GM20431 (cell line): ENCODE measurements at regions not wholly inside any gene's neighbourhood (a gene's known extent, or its start where the extent isn't known, plus 50 kb on each side); places are given as distances from the start of the nearest gene placed in this dataset.
"Not testable (repeated sequence)": the region's sequence is repeated elsewhere in the genome, so short reads cannot be mapped to it uniquely, and the experiment has no call there.

ENCODE experiments used
- in situ Hi-C: fragments of 300-500 bp; cut with MseI, MboI; formaldehyde crosslinking; loops from one replicate; pipeline ENCODE4 v1.15.0; 2020; ENCODE audit warnings: low sequenced_read_pairs; ENCODE audit not compliant: unreplicated experiment

DNA sequence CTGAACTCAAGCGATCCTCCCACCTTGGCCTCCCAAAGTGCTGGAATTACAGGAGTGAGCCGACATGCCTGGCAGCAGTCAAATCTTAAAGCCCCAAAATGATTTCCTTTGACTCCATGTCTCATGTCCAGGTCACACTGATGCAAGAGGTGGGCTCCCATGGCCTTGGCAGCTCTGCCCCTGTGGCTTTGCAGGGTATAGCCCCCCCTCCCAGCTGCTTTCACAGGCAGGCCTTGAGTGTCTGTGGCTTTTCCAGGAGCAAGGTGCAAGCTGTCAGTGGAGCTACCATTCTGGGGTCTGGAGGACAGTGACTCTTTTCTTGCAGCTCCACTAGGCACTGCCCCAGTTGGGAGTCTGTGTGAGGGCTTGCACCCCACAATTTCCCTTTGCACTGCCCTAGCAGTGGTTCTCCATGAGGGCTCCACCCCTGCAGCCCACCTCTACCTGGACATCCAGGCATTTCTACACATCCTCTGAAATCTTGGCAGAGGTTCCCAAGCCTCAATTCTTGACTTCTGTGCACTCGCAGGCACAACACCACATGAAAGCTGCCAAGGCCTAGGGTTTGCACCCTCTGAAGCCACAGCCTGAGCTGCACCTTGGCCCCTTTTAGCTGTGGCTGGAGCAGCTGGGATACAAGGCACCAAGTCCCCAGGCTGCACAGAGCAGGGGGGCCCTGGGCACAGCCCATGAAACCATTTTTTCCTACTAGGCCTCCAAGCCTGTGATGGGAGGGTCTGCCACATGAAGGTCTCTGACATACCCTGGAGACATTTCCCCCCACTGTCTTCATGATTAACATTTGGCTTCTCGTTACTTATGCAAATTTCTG lies 79.3 kb upstream of the ARL4D start:
- in situ Hi-C loops: loop anchor here (25.0 kb wide), 1 partner anchor 107 kb away; the partner anchor contains the start of gene TMEM106A

DNA sequence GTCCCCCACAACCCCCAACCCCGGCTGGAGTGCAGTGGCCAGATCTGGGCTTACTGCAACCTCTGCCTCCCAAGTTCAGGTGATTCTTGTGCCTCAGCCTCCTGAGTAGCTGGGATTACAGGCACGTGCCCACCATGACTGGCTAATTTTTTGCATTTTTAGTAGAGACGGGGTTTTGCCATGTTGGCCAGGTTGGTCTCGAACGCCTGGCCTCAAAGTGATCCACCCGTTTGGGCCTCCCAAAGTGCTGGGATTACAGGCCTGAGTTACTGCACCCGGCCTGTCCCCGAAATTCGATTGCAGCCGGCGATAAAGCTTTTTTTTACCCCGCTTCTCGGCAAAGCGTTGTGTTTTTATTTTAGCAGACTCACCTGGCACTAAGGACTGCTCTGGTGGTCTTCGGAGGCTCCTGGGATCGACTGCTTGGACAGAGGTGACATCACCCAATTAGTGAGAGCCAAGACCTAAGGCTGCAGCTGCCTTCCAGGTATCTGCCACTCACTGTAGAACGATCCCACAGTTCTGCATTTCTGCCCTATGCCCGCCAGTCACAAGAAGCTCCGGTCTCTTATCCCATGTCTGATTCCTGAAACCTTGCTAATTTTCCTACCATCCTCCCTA lies 82.2 kb upstream of the ARL4D start:
- in situ Hi-C loops: loop anchor here (25.0 kb wide), 1 partner anchor 104 kb away; the partner anchor contains the start of gene TMEM106A

- in situ Hi-C loops: loop anchor here (25.0 kb wide), 1 partner anchor 104 kb away; the partner anchor contains the start of gene TMEM106A
These were observed 82.2 kb upstream of the RNU2-1 start for GRCh38 chr17:43315858-43316521.

DNA sequence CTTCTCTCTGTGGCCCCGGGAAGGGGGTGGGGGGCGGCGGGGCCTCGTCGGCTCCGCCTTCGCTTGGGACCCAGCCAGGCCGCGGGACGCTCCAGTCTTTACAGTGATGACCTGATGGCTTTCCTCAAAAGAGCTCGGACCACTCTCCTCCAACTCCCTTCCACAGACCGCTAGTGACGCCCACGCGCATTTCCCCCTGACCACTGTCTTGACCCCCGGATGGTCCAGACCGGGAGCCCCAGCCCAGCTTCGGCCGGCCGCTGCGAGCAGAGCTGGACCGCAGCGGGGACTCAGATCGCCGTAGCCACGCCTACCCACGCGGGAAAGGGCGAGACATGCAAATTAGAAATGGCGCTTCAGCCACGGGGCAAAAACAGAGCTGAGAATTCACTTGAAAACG lies 81.6 kb upstream of the RNU2-1 start:
- in situ Hi-C loops: loop anchor here (25.0 kb wide), 1 partner anchor 103 kb away; the partner anchor contains the start of gene TMEM106A

- in situ Hi-C loops: loop anchor here (25.0 kb wide), 1 partner anchor 102 kb away; the partner anchor contains the start of gene TMEM106A
These were observed 80.8 kb upstream of the RNU2-1 start for GRCh38 chr17:43314611-43315011.

DNA sequence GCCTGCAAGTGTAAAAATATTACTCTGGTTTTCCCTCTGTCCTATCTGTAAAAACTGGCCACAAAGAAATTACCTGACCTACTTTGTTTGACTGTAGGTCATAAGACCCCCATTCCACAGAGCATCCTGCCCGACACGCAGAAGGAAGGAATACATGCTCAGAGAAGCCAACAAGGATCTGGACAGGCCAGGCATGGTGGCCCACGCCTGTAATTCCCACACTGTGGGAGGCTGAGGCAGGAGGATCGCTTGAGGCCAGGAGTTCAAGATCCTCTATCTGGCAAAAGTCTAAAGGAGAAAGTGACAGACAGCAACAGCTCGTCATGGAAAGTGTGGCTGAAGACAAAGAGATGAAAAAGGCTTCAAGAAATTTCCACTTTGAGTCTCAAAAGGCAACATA lies 78.2 kb upstream of the RNU2-1 start:
- in situ Hi-C loops: loop anchor here (25.0 kb wide), 1 partner anchor 100 kb away; the partner anchor contains the start of gene TMEM106A

DNA sequence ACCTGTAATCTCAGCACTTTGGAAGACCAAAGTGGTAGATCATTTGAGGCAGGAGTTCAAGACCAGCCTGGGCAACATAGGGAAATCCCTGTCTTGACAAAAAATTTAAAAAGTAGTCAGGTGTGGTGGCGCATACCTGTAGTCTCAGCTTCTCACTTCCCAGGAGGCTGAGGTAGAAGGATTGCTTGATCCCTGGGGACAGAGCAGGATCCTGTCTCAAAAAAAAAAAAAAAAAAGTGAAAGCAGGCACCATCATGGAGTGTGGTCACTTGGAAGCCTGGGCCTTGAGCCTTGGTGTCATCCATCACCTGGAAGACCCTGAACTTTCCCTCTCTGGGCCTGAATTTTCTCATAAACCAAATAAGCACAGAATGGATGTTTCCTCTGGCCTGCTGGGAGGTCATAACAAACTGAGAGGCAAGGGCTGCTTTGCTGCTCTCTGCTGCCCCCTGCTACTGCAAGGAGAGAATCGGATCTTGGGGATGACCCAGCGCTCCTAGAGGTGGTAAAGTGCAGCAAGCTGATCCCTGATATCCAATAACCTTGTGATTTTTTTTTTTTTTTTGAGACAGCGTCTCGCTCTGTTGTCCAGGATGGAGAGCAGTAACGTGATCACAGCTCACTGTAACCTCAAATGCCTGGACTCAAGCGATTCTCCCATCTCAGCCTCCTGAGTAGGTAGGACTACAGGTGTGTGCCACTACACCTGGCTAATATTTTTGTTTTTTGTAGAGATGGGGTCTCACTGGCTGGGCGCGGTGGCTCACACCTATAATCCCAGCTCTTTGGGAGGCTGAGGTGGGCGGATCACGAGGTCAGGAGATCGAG lies 75.9 kb upstream of the RNU2-1 start:
- in situ Hi-C loops: loop anchor here (25.0 kb wide), 1 partner anchor 97 kb away; the partner anchor contains the start of gene TMEM106A

- in situ Hi-C loops: loop anchor here (25.0 kb wide), 1 partner anchor 97 kb away; the partner anchor contains the start of gene TMEM106A
These were observed 75.2 kb upstream of the RNU2-1 start for GRCh38 chr17:43308999-43309398.

DNA sequence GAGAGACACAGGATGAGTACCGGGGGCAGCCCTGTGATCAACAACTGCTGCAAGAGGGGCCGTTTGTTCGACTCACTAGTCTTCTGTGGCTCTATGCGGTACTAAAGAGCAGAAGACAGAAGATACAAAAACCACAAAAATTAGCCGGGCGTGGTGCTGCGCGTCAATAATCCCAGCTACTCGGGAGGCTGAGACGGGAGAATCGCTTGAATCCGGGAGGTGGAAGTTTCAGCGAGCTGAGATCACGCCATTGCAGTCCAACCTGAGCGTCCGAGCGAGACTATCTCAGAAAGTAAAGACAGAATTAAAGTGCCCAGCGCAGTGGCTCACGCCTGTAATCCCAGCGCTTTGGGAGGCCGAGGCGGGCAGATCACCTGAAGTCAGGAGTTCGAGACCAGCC lies 71.0 kb upstream of the RNU2-1 start:
- in situ Hi-C loops: loop anchor here (25.0 kb wide), 1 partner anchor 92 kb away; the partner anchor contains the start of gene TMEM106A

DNA sequence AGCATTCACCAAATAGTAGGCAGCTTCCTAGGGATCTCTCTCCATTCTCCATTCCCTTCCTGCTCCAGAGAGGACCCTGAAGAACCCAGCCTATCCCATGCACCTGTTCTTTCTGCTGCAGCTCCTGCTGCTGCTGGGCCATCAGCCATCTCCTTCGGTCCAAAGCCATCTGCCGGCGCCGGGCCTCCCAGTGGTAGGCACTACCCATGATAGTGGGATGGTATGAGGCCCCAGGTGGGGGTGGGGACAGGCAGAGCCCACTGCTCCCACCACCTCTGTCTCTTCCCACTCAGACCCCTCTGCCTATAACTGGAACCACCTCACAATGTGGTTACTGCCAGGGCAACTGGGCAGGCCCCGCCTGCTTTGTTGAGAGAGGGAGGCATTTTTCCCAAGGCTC lies 69.3 kb upstream of the RNU2-1 start:
- in situ Hi-C loops: loop anchor here (25.0 kb wide), 1 partner anchor 91 kb away; the partner anchor contains the start of gene TMEM106A

- in situ Hi-C loops: loop anchor here (25.0 kb wide), 1 partner anchor 87 kb away; the partner anchor contains the start of gene TMEM106A
These were observed 65.7 kb upstream of the RNU2-1 start for GRCh38 chr17:43299300-43300076.

DNA sequence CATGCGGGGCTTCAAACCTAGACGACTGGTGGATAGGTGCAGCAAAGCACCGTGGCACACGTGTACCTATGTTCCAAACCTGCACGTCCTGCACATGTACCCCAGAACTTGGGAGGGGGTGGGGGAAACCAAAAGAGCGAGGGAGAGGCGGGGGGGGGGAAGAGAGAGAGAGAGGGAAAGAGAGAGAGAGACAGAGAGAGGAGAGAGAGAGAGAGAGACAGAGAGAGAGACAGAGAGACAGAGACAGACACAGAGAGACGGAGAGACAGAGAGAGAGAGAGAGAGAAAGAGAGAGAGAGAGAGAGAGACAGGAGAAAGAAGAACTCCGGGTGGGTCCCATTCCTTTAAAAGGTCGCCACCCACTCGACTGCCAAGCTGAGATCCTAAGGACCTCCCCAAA lies 55.9 kb upstream of the RNU2-1 start:
- in situ Hi-C loops: not testable (repeated sequence)

GRCh38 chr17:43283606-43284005 lies 49.8 kb upstream of the RNU2-1 start:
- in situ Hi-C loops: not testable (repeated sequence)
